ENCODE measurements at regions not wholly inside any gene's neighbourhood (a gene's known extent, or its start where the extent isn't known, plus 50 kb on each side); places are given as distances from the start of the nearest gene placed in this dataset.

GRCh38 chr1:57748719-57749118 is 324.9 kb upstream of the DAB1 start:
- no peaks in the 10 kb centered on the region for H3K4me1 ChIP-seq (ENCODE audit: control insufficient read depth, insufficient read depth, low read length)
- no peak overlapping the region for H3K27ac ChIP-seq (ENCODE audit: low read depth, low read length)
- no peaks in the 10 kb centered on the region for H3K36me3 ChIP-seq (ENCODE audit: control insufficient read depth, insufficient read depth, low read length)
- H3K27me3 ChIP-seq (ENCODE audit: control insufficient read depth, insufficient read depth, low read length): no peaks in the 10 kb centered on the region
- no peak overlapping the region for H3K9ac ChIP-seq (ENCODE audit: low read length)
- no peak overlapping the region for H3K4me3 ChIP-seq (ENCODE audit: low read depth, low read length)
- no peaks in the 10 kb centered on the region for H3K9me3 ChIP-seq (ENCODE audit: control insufficient read depth, insufficient read depth, low read depth, low read length)

GRCh38 chr1:57747818-57748217 is 324.0 kb upstream of the DAB1 start:
- H3K36me3 ChIP-seq (ENCODE audit: control insufficient read depth, insufficient read depth, low read length): no peaks in the 10 kb centered on the region
- H3K4me3 ChIP-seq (ENCODE audit: low read depth, low read length): no peak overlapping the region
- no peaks in the 10 kb centered on the region for H3K9me3 ChIP-seq (ENCODE audit: control insufficient read depth, insufficient read depth, low read depth, low read length)
- no peak overlapping the region for H3K9ac ChIP-seq (ENCODE audit: low read length)
- no peaks in the 10 kb centered on the region for H3K4me1 ChIP-seq (ENCODE audit: control insufficient read depth, insufficient read depth, low read length)
- H3K27me3 ChIP-seq (ENCODE audit: control insufficient read depth, insufficient read depth, low read length): no peaks in the 10 kb centered on the region
- H3K27ac ChIP-seq (ENCODE audit: low read depth, low read length): no peak overlapping the region

GRCh38 chr1:57741521-57741920 is 317.7 kb upstream of the DAB1 start:
- Histone ChIP-seq H3K9ac (ENCODE audit: low read length) (no peak overlapping the region), H3K36me3 (ENCODE audit: control insufficient read depth, insufficient read depth, low read length) (no peaks in the 10 kb centered on the region), H3K9me3 (ENCODE audit: control insufficient read depth, insufficient read depth, low read depth, low read length) (no peaks in the 10 kb centered on the region)

GRCh38 chr1:57736940-57737339 is 313.1 kb upstream of the DAB1 start:
- H3K9me3 ChIP-seq (ENCODE audit: control insufficient read depth, insufficient read depth, low read depth, low read length): no peaks in the 10 kb centered on the region
- no peaks in the 10 kb centered on the region for H3K27me3 ChIP-seq (ENCODE audit: control insufficient read depth, insufficient read depth, low read length)
- no peak overlapping the region for H3K4me3 ChIP-seq (ENCODE audit: low read depth, low read length)
- no peak overlapping the region for H3K27ac ChIP-seq (ENCODE audit: low read depth, low read length)
- H3K36me3 ChIP-seq (ENCODE audit: control insufficient read depth, insufficient read depth, low read length): no peaks in the 10 kb centered on the region
- H3K4me1 ChIP-seq (ENCODE audit: control insufficient read depth, insufficient read depth, low read length): no peaks in the 10 kb centered on the region
- H3K9ac ChIP-seq (ENCODE audit: low read length): no peak overlapping the region

More at GRCh38 chr1:57741521-57741920, 317.7 kb upstream of the DAB1 start:
- Histone ChIP-seq H3K4me1 (ENCODE audit: control insufficient read depth, insufficient read depth, low read length) (no peaks in the 10 kb centered on the region), H3K4me3 (ENCODE audit: low read depth, low read length) (no peak overlapping the region), H3K27me3 (ENCODE audit: control insufficient read depth, insufficient read depth, low read length) (no peaks in the 10 kb centered on the region), H3K27ac (ENCODE audit: low read depth, low read length) (no peak overlapping the region)

GRCh38 chr1:57729181-57729580 is 305.3 kb upstream of the DAB1 start:
- Histone ChIP-seq H3K9ac (ENCODE audit: low read length) (no peak overlapping the region), H3K27me3 (ENCODE audit: control insufficient read depth, insufficient read depth, low read length) (no peaks in the 10 kb centered on the region), H3K4me3 (ENCODE audit: low read depth, low read length) (no peak overlapping the region), H3K9me3 (ENCODE audit: control insufficient read depth, insufficient read depth, low read depth, low read length) (no peaks in the 10 kb centered on the region), H3K27ac (ENCODE audit: low read depth, low read length) (no peak overlapping the region), H3K4me1 (ENCODE audit: control insufficient read depth, insufficient read depth, low read length) (peaks cover 13% of the 10 kb centered on the region), H3K36me3 (ENCODE audit: control insufficient read depth, insufficient read depth, low read length) (no peaks in the 10 kb centered on the region)

GRCh38 chr1:57727121-57727520 is 303.3 kb upstream of the DAB1 start:
- H3K27me3 ChIP-seq (ENCODE audit: control insufficient read depth, insufficient read depth, low read length): no peaks in the 10 kb centered on the region
- H3K9ac ChIP-seq (ENCODE audit: low read length): no peak overlapping the region
- no peaks in the 10 kb centered on the region for H3K9me3 ChIP-seq (ENCODE audit: control insufficient read depth, insufficient read depth, low read depth, low read length)
- H3K36me3 ChIP-seq (ENCODE audit: control insufficient read depth, insufficient read depth, low read length): no peaks in the 10 kb centered on the region
- H3K27ac ChIP-seq (ENCODE audit: low read depth, low read length): no peak overlapping the region
- H3K4me1 ChIP-seq (ENCODE audit: control insufficient read depth, insufficient read depth, low read length): peaks cover 23% of the 10 kb centered on the region
- H3K4me3 ChIP-seq (ENCODE audit: low read depth, low read length): no peak overlapping the region

GRCh38 chr1:57725318-57725717 is 301.5 kb upstream of the DAB1 start:
- H3K9me3 ChIP-seq (ENCODE audit: control insufficient read depth, insufficient read depth, low read depth, low read length): no peaks in the 10 kb centered on the region
- H3K27ac ChIP-seq (ENCODE audit: low read depth, low read length): no peak overlapping the region
- no peaks in the 10 kb centered on the region for H3K27me3 ChIP-seq (ENCODE audit: control insufficient read depth, insufficient read depth, low read length)
- H3K4me1 ChIP-seq (ENCODE audit: control insufficient read depth, insufficient read depth, low read length): peaks cover 23% of the 10 kb centered on the region
- no peak overlapping the region for H3K4me3 ChIP-seq (ENCODE audit: low read depth, low read length)
- H3K36me3 ChIP-seq (ENCODE audit: control insufficient read depth, insufficient read depth, low read length): no peaks in the 10 kb centered on the region
- no peak overlapping the region for H3K9ac ChIP-seq (ENCODE audit: low read length)

GRCh38 chr1:57724535-57724934 is 300.7 kb upstream of the DAB1 start:
- H3K4me1 ChIP-seq (ENCODE audit: control insufficient read depth, insufficient read depth, low read length): peaks cover 23% of the 10 kb centered on the region
- no peaks in the 10 kb centered on the region for H3K36me3 ChIP-seq (ENCODE audit: control insufficient read depth, insufficient read depth, low read length)
- no peak overlapping the region for H3K4me3 ChIP-seq (ENCODE audit: low read depth, low read length)
- no peaks in the 10 kb centered on the region for H3K27me3 ChIP-seq (ENCODE audit: control insufficient read depth, insufficient read depth, low read length)
- H3K9ac ChIP-seq (ENCODE audit: low read length): no peak overlapping the region
- H3K27ac ChIP-seq (ENCODE audit: low read depth, low read length): no peak overlapping the region
- no peaks in the 10 kb centered on the region for H3K9me3 ChIP-seq (ENCODE audit: control insufficient read depth, insufficient read depth, low read depth, low read length)

- no peak overlapping the region for H3K27ac ChIP-seq (ENCODE audit: low read depth, low read length)
- no peaks in the 10 kb centered on the region for H3K27me3 ChIP-seq (ENCODE audit: control insufficient read depth, insufficient read depth, low read length)
- H3K9me3 ChIP-seq (ENCODE audit: control insufficient read depth, insufficient read depth, low read depth, low read length): no peaks in the 10 kb centered on the region
- H3K9ac ChIP-seq (ENCODE audit: low read length): no peak overlapping the region
- H3K36me3 ChIP-seq (ENCODE audit: control insufficient read depth, insufficient read depth, low read length): no peaks in the 10 kb centered on the region
- peaks cover 23% of the 10 kb centered on the region for H3K4me1 ChIP-seq (ENCODE audit: control insufficient read depth, insufficient read depth, low read length)
- no peak overlapping the region for H3K4me3 ChIP-seq (ENCODE audit: low read depth, low read length)
Observed at GRCh38 chr1:57722285-57722978, 298.6 kb upstream of the DAB1 start.

GRCh38 chr1:57721001-57721400 is 297.1 kb upstream of the DAB1 start:
- Histone ChIP-seq H3K4me3 (ENCODE audit: low read depth, low read length) (no peak overlapping the region), H3K9me3 (ENCODE audit: control insufficient read depth, insufficient read depth, low read depth, low read length) (no peaks in the 10 kb centered on the region), H3K27me3 (ENCODE audit: control insufficient read depth, insufficient read depth, low read length) (no peaks in the 10 kb centered on the region), H3K36me3 (ENCODE audit: control insufficient read depth, insufficient read depth, low read length) (no peaks in the 10 kb centered on the region), H3K9ac (ENCODE audit: low read length) (no peak overlapping the region), H3K27ac (ENCODE audit: low read depth, low read length) (no peak overlapping the region), H3K4me1 (ENCODE audit: control insufficient read depth, insufficient read depth, low read length) (peaks cover 23% of the 10 kb centered on the region)

- H3K27me3 ChIP-seq (ENCODE audit: control insufficient read depth, insufficient read depth, low read length): no peaks in the 10 kb centered on the region
- peaks cover 10% of the 10 kb centered on the region for H3K4me1 ChIP-seq (ENCODE audit: control insufficient read depth, insufficient read depth, low read length)
- no peaks in the 10 kb centered on the region for H3K36me3 ChIP-seq (ENCODE audit: control insufficient read depth, insufficient read depth, low read length)
- no peak overlapping the region for H3K27ac ChIP-seq (ENCODE audit: low read depth, low read length)
- no peaks in the 10 kb centered on the region for H3K9me3 ChIP-seq (ENCODE audit: control insufficient read depth, insufficient read depth, low read depth, low read length)
- H3K4me3 ChIP-seq (ENCODE audit: low read depth, low read length): no peak overlapping the region
- no peak overlapping the region for H3K9ac ChIP-seq (ENCODE audit: low read length)
Observed at GRCh38 chr1:57719274-57719673, 295.4 kb upstream of the DAB1 start.

Measured in HUES6 (cell line).